ENCODE measurements at regions not wholly inside any gene's neighbourhood (a gene's known extent, or its start where the extent isn't known, plus 50 kb on each side); places are given as distances from the start of the nearest gene placed in this dataset.
"Not testable (repeated sequence)": the region's sequence is repeated elsewhere in the genome, so short reads cannot be mapped to it uniquely, and the experiment has no call there.

DNA sequence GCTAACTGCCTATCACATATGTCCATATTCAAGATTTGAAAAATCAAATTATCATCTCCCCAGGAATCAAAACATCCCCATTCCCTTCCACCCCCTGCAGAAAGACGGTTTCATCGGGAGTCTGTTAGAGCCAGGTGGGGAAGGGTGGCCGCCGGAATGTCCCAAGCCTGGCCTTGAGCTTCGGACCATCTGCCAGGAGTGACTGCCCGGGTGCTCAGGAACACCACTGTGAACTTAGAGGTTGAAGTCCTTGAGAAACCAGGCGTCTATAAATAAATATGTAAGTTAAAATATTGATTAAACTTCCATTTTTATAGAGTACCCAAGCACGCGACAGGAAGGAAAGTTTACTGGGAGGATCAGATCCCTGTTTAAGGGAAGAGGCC is 250.8 kb downstream of the DLL1 start:
- no peak for DNase-seq

DNA sequence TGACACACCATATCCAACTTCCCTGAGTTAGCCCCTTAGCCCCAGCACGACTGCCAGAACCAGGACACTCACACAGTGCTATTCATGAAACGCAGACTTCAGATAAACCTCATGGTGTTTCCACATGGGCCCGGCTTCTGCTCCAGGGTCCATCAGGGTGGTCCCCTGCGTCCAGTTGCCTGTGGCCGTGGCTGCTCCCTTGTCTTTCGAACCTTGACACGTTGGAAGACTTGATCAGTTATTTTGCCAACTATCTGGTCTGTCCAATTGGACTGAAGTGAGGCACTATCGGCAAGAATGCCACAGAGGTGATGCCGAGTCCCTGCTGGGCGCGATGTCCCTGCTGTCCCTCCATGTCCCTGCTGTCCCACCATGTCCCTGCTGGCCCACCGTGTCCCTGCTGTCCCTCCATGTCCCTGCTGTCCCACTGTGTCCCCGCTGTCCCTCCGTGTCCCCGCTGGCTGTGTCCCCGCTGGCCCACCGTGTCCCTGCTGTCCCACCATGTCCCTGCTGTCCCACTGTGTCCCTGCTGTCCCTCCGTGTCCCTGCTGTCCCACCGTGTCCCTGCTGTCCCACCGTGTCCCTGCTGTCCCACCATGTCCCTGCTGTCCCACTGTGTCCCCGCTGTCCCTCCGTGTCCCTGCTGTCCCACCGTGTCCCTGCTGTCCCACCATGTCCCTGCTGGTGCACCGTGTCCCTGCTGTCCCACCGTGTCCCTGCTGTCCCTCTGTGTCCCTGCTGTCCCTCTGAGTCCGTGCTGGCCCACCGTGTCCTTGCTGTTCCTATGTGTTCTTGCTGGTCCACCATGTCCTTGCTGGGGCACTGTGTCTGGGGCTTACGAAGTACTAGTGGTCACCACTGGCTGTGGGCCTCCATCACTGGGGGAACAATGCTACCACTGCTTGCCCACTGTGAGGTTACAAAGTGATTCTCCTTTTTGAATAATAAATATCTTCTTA is 251.4 kb downstream of the DLL1 start:
- DNase-seq = no peak

DNA sequence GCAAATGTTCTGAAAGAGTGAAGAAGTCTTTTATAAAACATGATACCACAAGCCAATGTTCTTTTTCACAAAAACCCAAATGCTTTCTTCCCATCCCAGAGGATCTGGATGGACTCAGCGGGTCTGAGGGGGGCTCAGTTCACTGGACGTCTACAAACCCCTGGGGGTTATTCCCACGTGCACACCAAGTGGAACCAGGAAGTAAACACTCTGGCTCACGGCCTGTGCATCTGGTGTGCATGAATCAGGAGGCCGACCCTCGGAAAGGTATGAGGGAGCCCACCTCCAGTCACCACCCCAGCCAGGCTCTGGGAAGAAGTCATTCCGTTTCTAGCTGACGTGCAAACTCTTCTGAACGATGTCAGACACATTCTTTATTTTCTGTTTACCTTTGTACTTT is 252.2 kb downstream of the DLL1 start:
- DNase-seq = no peak

DNA sequence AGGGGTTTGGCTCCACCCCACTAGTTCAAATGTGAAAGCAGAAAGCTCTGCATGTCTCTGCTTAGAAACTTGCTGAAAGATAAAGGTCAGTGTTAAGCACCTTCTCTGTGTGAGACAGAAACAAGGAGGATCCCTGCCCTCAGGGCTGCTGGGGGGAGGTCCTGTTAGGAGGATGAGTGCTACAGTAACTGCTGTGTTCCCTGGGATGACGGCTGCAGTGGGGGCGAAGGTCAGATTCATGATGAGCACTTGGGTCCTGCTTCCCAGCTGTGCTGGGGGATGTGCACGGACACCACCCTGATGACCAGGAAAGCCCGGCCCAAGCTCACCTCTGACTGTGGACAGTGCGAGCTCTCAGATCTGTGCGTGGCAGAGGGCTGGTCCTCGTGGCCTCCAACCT is 252.6 kb downstream of the DLL1 start:
- no peak for DNase-seq

DNA sequence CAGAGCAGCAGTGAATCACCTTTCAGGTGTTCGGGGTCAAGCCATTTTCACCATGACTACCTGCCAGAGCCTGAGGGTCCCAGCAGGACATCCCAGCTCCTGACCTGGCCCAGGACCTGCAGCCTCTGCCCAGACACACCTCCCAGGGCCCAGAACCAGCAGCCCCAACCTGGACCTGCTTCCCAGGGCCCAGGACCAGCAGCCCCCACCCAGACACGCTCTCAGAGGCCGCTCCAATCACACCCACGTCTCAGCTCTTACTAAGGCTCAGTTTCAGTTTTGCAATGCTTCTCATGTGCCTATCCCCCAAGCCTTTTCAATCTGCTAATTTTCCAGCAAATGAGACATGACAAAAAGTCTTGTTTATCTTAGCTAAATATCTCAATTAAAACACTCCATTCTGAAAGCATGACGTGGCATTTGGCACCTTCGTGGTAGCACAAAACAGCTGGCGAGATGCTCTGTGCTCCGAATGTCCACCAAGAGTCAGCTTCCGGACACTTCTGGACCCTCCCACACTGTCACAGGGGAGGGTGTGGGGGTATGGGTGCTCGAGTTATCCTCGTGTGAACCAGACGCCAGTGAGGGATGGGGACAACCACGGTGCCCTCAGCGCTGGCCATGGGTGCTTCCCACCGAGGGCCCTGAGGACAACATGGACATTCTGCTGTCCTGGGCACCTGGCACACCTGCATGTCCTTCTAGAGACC is 253.2 kb downstream of the DLL1 start:
- no peak for DNase-seq

DNA sequence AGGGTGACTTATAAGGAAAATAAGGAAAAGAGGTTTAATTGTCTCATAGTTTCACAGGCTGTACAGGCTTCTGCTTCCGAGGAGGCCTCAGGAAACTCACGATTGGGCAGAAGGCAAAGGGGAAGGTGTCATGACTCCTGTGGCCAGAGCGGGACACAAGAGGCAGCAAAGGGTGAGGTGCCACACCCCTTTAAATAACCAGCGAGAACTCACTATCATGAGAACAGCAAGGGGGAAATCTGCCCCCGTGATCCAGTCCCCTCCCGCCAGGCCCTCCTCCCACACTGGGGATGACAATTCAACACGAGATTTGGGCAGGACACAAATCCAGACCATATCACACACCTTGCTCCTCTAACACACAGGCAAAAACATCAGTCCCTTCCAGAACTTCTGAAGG is 254.0 kb downstream of the DLL1 start:
- no peak for DNase-seq

DNA sequence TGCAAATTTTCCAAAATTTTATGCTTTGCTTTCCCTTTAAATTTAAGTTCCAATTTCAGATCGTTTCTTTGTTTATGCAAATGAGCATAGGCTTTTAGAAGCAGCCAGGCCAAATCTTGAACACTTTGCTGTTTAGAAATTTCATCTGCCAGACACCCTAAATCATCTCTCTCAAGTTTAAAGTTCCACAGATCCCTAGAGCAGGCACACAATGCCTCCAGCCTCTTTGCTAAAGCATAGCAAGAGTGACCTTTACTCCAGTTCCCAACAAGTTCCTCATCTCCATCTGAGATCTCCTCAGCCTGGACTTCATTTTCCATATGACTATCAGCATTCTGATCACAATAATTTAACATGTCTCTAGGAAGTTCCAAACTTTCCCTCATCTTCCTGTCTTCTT is 254.5 kb downstream of the DLL1 start:
- DNase-seq = not testable (repeated sequence)

DNA sequence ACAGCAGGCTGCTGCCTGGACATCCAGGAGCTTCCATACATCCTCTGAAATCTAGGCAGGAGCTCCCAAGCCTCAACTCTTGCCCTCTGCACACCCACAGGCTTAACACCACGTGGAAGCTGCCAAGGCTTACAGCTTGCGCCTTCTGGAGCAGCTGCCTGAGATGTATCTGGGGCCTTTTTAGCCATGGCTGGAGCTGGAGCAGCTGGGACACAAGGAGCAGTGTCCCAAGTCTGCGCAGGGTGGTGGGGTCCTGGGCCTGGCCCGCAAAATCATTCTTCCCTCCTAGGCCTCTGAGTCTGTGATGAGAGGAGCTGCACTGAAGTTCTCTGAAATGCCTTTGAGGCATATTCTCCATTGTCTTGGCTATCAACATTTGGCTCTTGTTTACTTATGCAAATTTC is 255.0 kb downstream of the DLL1 start:
- no peak for DNase-seq

DNA sequence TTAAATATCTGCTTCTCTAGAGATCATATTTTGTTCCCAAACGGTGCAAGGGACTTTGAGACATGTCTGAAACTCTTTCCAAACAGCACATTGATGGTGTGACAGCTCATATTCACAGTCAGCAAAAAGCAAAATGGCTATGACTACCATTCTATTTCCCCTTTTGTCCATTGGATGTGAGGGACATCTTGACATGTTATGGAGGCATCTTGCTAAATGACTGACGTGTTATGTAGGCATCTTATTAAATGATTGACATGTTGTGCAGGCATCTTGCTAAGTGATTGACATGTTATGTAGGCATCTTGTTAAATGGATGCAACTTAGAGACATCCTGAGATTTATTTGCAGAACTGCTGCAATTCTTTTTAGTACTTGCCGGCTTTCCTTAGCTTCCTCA is 255.8 kb downstream of the DLL1 start:
- DNase-seq = no peak

DNA sequence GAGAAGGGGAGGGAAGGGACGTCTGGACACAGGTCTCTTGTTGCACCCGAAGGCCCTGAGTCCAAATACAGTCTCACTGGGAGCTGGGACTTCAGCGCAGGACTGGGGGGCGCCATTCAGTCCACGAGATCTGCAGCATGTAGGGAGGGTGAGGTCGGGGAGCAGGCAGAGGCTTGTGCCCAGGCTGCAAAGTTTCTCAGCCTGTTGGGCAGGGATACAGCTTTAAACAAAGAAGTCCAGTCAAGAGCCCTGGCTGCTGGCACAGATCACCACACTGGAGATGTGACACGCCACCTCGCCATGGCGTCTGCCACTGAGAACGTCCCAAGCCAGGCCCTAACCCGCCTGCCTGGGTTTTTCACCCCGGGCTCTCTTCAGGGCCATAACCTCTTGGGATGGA is 256.6 kb downstream of the DLL1 start:
- DNase-seq = no peak

DNA sequence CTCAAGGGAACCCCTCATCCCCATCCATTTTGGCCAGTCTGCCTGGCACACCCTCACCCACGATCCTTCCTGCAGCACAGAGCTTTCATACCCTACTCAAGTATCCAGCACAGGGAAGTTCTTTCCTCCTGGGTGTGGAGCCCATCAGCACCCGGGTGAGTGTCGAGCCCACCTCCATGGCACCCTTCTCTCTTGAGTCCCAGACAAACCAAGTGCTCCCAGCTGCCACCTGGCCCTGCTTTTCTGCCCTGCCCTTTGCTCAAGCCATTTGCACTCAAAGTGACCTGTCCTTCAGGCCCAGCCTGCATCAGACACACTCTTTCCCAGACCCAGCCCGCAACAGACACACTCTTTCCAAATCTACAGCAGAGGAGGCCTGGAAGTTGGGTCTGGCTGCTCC is 257.2 kb downstream of the DLL1 start:
- DNase-seq = no peak

DNA sequence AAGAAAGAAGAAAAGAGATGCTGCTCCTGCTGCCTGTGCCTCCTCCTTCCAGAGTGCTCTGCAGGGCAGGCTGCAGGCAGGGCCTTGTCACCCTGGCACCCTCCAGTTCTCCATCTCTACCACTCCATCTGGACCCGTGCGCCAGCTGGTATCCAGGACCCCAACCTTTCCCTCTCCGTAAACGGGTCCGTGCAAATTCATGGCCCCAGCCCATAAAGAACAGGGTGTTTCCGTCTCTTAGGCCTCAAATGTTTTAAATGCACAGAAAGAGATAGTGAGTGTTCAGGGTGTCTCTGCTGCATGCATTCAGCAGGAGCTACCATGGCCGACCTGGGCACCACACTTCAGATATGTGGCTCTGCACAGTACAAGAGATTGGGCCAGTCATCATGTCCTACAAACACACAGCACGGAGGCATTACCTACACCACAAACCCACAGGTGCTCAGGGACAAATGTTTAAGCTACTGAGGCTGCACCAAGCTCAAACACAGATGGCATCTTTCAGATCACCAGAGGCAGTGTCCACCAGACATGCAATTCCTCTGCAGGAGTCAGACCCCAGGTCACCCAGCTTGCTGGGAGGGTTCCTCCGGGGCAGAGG is 258.1 kb downstream of the DLL1 start:
- no peak for DNase-seq

DNA sequence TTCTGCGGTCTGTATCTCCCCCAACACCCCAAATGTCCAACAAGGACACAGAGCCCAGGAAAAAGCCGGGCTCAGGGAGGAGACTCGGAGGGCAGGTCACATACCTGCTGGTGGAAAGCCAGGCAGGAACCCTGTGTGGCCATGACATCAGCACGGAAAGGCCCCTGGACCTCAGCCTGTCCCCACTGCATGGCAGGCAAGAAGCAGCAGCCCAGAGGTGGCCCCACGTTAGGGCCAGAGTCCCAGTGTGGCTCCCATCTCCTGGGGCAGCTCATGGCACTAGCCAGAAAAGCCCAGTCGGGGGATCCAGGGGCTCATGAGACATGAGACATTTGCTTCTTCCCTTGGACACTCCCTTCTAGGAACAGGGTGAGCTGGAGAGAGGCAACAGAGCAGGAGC is 258.7 kb downstream of the DLL1 start:
- no peak for DNase-seq

DNA sequence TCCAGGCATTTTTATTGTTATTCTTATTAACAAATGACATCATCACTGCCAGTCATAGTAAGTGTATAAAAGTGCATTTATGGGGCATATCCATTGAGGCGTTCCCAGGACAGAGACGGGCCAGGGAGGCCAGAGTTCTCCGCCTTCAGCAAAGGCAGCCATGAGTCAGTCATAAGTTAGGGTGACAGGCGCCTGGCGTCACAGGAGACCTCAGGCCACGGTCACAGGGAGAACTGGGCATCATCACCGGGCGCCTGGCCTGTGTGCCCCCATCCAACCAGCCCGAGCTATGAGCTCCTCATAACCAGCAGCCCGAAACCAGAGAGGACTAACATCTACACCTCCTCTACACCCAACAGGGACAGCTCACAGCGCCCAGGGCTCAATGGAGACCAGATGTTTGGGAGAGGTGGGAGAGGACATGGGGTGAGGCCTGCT is 259.2 kb downstream of the DLL1 start:
- DNase-seq = no peak

DNA sequence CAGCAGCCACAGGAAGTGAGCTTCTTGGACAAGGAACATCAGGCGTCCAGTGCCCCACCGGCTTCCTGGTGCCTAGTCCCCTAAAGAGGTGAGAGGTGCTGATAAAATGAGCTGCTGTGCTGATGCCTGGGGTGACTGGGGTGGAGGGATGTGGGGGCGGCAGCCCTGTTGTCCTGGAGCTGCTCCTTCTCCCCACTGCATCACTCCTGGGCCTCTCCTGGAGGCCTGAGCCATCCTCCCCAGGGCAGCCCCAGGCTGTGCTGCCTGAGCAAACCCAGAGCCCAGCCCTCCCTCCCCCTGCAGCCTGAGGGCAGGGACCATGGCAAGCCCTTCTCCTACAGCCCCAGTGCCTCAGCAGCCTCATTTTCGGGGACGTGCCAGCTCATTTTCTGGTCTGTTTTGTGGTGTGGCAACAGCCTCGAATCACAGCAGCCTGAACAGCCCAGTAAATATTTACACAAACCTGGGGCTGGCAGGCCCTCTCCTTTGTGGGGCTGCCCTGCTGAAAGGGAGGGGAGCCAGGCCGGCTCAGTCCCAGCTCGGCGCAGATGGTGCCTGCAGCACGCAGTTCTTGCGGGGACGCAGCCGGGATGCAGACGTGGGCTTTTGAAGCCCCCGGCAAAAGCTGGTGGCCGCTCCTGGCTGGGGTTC is 259.9 kb downstream of the DLL1 start:
- DNase-seq = no peak

DNA sequence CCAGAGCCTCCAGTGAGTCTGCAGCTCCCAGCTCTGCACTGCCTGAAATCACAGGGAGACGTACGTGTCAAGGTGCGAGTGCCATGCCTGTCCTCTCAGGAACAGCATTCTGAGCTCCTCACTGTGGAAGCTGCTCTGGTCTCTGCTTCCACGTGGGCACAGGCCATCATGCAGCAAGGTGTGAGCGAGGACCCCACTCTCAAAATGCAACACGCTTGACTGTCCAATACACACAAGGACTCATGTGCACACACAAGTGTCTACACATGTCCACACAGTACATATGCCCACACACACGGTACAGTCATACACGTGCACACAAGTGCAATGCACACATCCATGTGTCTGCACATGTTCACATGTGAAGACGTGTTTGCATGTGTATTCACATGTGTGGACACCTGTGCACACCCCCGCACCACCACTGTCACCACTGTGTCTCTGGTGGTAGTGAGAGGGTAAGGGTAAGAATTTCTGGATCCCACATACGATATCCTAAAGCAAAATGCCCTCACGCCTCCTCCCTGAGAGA is 260.5 kb downstream of the DLL1 start:
- no peak for DNase-seq

DNA sequence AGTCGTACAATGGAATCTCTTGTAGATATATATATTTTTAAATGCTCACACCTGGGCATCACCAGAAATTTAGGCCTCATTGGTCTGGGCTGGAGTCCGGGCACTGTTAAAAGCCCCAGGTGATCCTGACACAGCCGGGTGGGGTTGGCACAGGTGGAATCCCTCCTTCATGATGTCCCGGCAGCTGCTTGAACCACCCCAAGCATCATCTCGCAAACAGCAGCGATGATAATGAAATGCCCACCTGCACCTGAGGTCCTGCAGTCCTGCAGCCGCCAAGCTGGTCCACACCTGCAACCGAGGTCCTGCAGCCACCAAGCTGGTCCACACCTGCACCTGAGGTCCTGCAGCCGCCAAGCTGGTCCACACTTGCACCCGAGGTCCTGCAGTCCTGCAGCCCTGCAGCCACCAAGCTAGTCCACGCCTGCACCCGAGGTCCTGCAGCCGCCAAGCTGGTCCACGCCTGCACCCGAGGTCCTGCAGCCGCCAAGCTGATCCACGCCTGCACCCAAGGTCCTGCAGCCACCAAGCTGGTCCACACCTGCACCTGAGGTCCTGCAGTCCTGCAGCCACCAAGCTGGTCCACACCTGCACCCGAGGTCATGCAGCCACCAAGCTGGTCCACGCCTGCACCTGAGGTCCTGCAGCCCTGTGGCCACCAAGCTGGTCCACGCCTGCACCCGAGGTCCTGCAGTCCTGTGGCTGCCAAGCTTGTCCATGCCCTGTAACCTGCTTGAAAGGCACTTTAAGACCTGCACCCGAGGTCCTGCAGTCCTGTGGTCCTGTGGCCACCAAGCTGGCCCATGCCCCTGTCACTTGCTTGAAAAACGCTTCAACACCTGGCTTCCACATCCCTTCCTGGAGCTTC is 261.2 kb downstream of the DLL1 start:
- no peak for DNase-seq

DNA sequence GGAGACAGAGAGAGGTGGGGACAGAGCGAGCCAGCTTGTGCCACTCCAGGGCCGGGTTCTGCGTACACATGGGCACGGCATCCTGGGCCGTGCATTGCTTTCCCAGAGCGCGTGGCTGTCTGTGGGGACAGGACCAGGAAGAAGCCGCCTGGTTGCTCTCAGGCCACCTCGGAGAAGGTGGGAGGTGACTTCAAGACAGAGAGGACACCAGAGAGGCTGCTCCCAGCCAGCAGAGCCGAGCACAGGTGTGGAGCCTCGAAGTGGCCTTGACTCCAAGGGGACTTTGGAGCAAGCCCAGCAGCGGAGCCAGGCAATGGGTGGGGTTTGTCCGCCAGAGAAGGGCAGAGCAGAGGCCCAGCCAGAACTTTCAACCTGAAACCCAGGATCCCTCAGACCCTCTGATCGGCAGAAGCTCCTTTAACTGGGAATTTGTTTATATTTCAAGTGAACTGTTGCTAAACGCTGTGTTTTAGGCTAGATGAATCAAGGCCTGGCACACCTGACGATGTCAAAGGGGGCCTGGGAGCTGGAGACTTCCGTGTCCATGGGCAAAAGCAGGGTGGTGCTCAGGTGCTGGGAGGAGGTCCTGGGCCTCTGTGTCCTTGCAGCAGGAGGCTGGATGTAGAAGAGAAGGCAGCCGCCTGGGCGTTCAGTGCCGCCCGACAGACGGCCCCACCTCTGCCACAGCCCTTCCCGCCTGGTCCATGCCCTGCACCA is 262.1 kb downstream of the DLL1 start:
- DNase-seq = no peak

DNA sequence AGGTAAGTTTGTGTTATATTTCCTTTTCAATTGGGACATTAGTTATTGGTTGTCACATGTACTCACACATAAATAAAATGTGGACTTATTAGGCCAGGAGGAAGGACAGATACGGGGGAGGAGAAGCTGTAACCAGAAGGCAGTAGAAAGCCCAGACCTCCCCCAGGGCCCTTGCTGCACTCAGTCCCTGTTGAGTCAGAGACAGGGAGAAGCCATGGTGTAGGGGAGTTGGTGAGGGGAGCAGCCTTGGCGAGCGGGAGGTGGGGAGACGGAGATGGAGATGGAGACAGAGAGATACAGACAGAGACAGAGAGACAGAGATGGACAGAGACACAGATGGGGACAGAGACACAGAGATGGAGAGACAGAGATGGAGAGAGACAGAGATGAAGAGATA is 263.2 kb downstream of the DLL1 start:
- no peak for DNase-seq

DNA sequence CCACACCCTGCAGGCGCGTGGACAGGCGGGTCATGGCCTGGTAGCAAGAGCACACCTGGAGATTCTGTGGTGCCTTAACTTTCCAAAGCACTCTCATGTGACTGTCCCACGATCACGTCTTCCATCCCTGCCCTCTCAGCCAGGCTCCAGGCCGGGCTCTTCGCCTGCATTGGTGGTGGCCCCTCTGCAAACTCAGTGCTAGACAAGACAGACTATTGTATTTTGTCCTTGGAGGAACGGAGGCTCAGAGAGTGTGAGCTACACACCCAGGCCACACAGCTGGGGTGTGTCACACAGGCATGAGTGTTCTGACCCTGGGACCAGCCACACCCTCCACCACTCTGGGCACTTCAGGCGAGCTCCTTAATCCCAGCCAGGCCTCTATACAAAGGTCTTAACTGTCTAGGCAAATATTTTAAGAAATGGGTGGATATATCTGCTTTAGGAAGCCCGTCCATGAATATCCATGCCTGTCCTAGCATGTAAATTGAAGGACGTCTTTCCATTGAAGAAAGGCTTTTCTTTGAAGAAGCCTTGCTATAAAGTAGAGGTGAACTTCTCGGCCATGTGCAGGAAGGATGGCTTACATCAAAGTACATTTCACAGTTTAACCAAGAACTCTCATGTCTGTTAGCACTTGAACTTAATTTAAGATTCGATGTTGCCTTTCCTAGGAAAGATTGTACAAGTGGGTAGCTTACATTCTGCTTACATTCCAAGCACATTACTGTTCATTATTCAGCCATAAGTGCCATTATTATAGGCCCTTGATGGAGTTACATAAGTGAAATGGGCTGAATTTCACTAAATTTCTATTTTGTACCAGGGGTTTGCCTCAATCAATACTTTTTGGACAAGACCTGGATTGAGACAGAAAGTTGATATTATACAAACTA is 263.9 kb downstream of the DLL1 start:
- no peak for DNase-seq
